GM18517 (cell line): ENCODE measurements at regions not wholly inside any gene's neighbourhood (a gene's known extent, or its start where the extent isn't known, plus 50 kb on each side); places are given as distances from the start of the nearest gene placed in this dataset.

Experiments used
- ATAC-seq: cut with Tn5 transposase; IDR thresholded peaks from one replicate; pipeline ENCODE4 v1.9.1; 2021; ENCODE audit warnings: mild to moderate bottlenecking, moderate library complexity; ENCODE audit not compliant: unreplicated experiment

DNA sequence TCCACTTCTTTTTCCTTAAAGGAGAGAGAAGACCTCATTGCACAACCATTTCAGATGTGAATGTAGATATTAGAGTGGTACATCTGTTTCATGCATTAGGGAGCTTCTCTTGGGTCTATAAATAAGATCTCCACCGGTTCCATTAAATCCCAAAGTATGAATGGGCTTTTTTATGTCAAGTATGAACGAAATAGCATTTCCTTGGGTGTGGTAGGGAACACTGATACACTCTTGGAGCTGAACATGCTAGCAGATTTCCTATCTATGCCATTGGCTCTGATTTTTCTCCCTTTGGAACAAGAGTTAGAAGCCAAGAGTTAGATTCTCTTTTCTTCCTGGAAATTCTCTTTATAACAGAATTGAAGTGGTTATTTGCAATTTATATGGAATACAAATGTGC is 245.6 kb upstream of the ADAMTS5 start:
- no peak for ATAC-seq

- no peak for ATAC-seq
Measured at GRCh38 chr21:27209546-27209945, 242.7 kb upstream of the ADAMTS5 start.

GRCh38 chr21:27206368-27206982 is 239.6 kb upstream of the ADAMTS5 start:
- no peak for ATAC-seq

GRCh38 chr21:27202301-27202700 is 235.4 kb upstream of the ADAMTS5 start:
- ATAC-seq = no peak

DNA sequence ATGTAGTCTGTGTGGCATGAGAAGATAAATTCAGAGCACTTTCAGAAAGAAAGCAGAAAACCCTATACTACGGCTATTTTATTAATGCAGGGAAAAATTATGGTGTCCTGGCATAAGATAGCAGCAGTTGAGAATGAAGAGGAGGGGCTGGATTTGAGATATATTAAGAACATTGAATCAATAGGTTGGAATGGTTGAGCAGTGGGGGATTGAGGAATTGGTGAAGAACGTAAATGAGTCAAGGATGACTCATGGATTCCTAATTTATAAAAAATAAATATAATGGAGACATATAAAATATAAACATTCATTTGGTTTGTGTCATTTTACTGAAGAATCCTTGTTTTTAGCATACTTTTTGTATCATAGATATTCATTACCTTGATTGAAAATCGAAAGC is 234.3 kb upstream of the ADAMTS5 start:
- no peak for ATAC-seq

- no peak for ATAC-seq
Measured at GRCh38 chr21:27196651-27197050, 229.8 kb upstream of the ADAMTS5 start.

DNA sequence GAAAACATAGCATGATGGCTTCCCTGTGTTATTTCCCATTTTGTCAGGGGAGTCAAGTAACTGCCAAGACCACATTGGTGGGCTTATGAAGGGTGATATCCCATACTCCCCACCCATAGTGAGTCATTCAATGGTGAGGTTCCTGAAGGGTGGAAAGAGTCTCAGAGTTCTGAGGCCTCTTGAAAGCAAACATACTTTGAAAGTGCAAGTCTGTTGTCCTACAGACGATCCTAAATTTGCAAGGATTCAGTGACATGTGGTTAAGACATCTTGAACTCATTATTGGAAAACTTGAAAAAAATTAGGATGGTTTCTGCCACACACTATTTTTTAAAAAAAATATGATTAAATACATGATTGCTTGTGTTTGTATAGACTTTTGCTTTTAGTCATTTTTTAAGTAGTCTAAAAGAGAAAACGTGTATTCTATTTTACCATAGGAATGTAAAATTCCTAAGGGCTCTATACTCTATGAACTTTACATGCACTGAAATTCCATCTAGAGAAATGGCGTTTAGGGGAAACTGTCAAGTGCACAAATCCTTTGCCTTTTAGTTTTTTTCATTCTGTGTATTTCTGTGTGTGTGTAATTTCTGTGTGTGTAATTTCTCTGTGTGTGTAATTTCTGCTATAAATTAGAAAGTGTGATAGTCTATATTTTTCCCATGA is 225.5 kb upstream of the ADAMTS5 start:
- ATAC-seq = no peak

DNA sequence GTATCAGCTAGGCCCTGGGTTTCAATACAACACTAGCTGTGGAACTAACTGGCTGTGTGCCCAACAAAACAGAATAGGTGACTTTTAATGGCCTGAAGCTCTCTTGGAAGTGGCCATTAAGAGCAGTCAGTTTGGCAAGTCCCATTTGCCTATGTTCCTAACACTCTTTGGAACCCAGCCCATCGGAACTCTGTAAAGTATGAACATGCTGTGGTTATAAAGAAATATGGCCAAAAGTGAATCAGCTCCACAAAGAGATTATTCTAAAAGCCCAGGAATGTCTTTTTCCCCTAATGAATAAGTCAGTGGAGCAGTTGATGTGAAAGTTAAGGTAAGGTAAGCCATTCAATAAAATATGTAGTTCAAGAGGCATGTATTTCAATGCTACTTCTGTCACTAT is 223.7 kb upstream of the ADAMTS5 start:
- no peak for ATAC-seq

DNA sequence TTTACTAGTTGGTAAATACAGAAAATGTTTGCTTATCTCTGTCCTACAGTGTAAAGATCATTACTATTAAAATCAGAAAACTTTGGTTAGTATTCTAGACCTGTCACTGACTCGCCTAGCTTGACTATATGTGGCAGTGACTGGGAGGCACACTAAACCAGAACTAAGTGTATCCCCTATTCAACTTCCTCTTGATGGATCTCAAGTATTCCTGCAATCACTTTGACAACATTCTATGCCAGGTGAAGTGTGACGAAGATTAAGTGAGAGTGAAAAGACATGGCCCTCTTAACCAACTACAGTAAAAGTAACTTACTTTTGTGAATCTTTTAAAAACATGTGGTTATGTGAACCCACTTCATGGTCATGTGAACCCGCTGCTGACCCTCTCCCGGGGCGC is 223.0 kb upstream of the ADAMTS5 start:
- ATAC-seq = no peak

GRCh38 chr21:27173053-27173452 is 206.2 kb upstream of the ADAMTS5 start:
- no peak for ATAC-seq

- ATAC-seq = no peak
Measured at GRCh38 chr21:27171707-27172106, 204.8 kb upstream of the ADAMTS5 start.

- no peak for ATAC-seq
Measured at GRCh38 chr21:27168084-27168483, 201.2 kb upstream of the ADAMTS5 start.

GRCh38 chr21:27164208-27165177 is 197.6 kb upstream of the ADAMTS5 start:
- no peak for ATAC-seq

- no peak for ATAC-seq
Measured at GRCh38 chr21:27158967-27159366, 192.1 kb upstream of the ADAMTS5 start.

GRCh38 chr21:27157097-27157496 is 190.2 kb upstream of the ADAMTS5 start:
- no peak for ATAC-seq

DNA sequence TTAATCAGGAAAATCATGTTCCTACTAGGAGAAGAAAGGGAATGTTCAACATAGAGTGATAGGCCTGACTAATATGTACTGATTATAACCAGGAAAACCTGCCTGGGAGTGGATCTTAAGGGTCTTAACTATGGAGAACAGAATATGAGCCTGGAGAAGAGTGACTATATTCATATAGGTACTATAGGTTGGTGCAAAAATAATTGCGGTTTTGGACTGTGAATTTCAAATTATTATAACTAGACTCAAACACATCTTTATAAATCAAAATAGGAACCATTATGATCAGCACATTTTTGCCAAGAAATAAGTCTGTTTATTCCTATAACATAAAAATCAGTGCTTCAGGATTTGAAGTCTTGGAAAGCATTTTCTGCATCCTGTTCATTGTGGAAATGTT is 189.8 kb upstream of the ADAMTS5 start:
- no peak for ATAC-seq

DNA sequence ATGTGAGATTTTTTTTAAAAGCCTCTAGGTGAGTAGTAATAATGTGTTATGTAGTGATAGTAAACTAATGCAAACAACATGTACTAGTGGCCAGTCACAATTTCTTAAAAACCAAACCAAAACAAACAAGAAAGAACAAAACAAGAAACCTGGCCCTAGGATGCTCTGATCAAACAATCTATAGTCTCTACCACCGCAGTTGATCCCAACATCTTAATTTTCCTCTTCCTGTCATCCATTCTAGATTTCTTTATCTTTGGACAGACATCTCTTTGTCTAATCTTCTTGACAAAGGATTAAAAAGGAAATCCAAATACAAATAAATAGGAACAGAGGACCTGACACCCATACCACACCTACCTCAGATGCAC is 188.2 kb upstream of the ADAMTS5 start:
- no peak for ATAC-seq

GRCh38 chr21:27154451-27155129 is 187.7 kb upstream of the ADAMTS5 start:
- ATAC-seq = no peak

DNA sequence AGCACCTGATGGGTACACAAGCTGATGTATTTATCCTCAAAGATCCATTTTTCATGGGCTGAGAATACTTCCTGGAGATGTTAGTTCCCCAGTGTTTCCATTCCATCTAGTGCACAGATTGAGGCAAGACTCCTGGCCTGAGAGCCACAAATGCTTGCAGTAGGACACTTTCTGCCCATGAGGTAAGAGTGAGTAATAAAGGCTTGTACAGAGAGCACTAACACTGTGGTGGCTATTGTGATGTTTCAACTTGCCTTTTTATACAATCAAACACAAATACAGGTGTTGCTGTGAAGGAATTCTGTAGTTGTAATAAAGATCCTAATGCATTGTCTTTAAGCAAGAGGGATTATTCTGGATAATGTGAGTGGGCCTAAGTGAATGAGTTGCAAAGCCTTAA is 186.1 kb upstream of the ADAMTS5 start:
- ATAC-seq = no peak

GRCh38 chr21:27149034-27149433 is 182.1 kb upstream of the ADAMTS5 start:
- no peak for ATAC-seq

DNA sequence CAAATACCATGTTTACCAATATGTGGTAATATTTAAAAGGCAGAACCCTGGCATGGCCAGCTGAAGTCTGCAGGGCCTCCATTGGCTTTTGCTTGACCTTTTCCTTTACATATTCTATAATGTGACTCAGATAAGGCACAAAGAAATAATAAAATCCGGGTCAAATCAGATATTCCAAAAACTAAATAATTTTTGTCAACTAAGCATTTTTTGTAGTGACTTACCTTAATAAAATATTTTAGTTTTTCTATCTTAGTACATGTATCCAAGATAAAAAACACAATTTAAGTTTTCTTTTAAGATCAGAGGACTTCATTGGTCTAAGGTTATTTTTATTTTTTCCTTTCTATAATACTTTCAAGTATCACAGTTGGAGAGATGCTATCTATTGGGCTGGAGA is 179.4 kb upstream of the ADAMTS5 start:
- ATAC-seq = no peak
